ENCODE measurements at regions not wholly inside any gene's neighbourhood (a gene's known extent, or its start where the extent isn't known, plus 50 kb on each side); places are given as distances from the start of the nearest gene placed in this dataset.
"Not testable (repeated sequence)": the region's sequence is repeated elsewhere in the genome, so short reads cannot be mapped to it uniquely, and the experiment has no call there.

- no peak for DNase-seq
Observed at GRCh38 chr9:107571148-107571547, 81.6 kb upstream of the KLF4 start.

GRCh38 chr9:107569174-107569573 lies 79.6 kb upstream of the KLF4 start:
- no peak for DNase-seq

- DNase-seq = not testable (repeated sequence)
Observed at GRCh38 chr9:107568406-107568805, 78.8 kb upstream of the KLF4 start.

- DNase-seq = no peak
Observed at GRCh38 chr9:107567462-107567861, 77.9 kb upstream of the KLF4 start.

GRCh38 chr9:107566611-107567061 lies 77.1 kb upstream of the KLF4 start:
- DNase-seq = no peak

- no peak for DNase-seq
Observed at GRCh38 chr9:107562798-107563197, 73.2 kb upstream of the KLF4 start.

GRCh38 chr9:107559494-107560086 lies 70.0 kb upstream of the KLF4 start:
- no peak for DNase-seq

GRCh38 chr9:107557236-107557990 lies 67.8 kb upstream of the KLF4 start:
- DNase-seq = no peak

- no peak for DNase-seq
Observed at GRCh38 chr9:107554636-107555035, 65.1 kb upstream of the KLF4 start.

- DNase-seq = no peak
Observed at GRCh38 chr9:107548298-107549142, 59.0 kb upstream of the KLF4 start.

- no peak for DNase-seq
Observed at GRCh38 chr9:107547772-107548297, 58.3 kb upstream of the KLF4 start.

GRCh38 chr9:107547303-107547702 lies 57.7 kb upstream of the KLF4 start:
- no peak for DNase-seq

GRCh38 chr9:107546859-107547258 lies 57.3 kb upstream of the KLF4 start:
- no peak for DNase-seq

GRCh38 chr9:107545036-107545435 lies 55.5 kb upstream of the KLF4 start:
- no peak for DNase-seq

GRCh38 chr9:107542411-107543157 lies 53.0 kb upstream of the KLF4 start:
- DNase-seq = no peak

- DNase-seq = no peak
Observed at GRCh38 chr9:107541523-107541922, 52.0 kb upstream of the KLF4 start.

- DNase-seq = no peak
Observed at GRCh38 chr9:107540164-107540561, 50.6 kb upstream of the KLF4 start.

GRCh38 chr9:107539427-107540163 lies 50.0 kb upstream of the KLF4 start:
- DNase-seq = no peak
